WERI-Rb-1 (cell line): ENCODE measurements at regions not wholly inside any gene's neighbourhood (a gene's known extent, or its start where the extent isn't known, plus 50 kb on each side); places are given as distances from the start of the nearest gene placed in this dataset.

ENCODE experiments used
- DNase-seq: peaks from one replicate; pipeline ENCODE4 v3.0.0-alpha.2; 2020
- H3K27ac ChIP-seq: fragments of 250-450 bp; sonication (Bioruptor Pico); 2 replicates; pipeline ENCODE4 v1.5.1; 2020; ENCODE audit warnings: mild to moderate bottlenecking, moderate library complexity
- H3K27me3 ChIP-seq: fragments of 250-450 bp; sonication (Bioruptor Pico); 2 replicates; pipeline ENCODE4 v1.5.1; 2021; ENCODE audit warnings: mild to moderate bottlenecking, low read depth, moderate library complexity; ENCODE audit not compliant: insufficient read depth, severe bottlenecking
- H3K36me3 ChIP-seq: fragments of 250-450 bp; sonication (Bioruptor Pico); 2 replicates; pipeline ENCODE4 v1.5.1; 2020; ENCODE audit warnings: mild to moderate bottlenecking, moderate library complexity
- H3K4me3 ChIP-seq: 2 replicates; pipeline ENCODE4 v1.5.1; 2011; ENCODE audit warnings: low read depth, mild to moderate bottlenecking, control low read depth, low read length
- H3K9me3 ChIP-seq: fragments of 250-450 bp; sonication (Bioruptor Pico); 2 replicates; pipeline ENCODE4 v1.5.1; 2021; ENCODE audit warnings: mild to moderate bottlenecking, moderate library complexity; ENCODE audit not compliant: severe bottlenecking
- TF ChIP-seq, protein P1 (sequence below): IDR thresholded peaks from 2 replicates; pipeline ENCODE4 v1.5.1; 2011; ENCODE audit warnings: low read depth, mild to moderate bottlenecking, control low read depth, inconsistent platforms, low read length

DNA sequence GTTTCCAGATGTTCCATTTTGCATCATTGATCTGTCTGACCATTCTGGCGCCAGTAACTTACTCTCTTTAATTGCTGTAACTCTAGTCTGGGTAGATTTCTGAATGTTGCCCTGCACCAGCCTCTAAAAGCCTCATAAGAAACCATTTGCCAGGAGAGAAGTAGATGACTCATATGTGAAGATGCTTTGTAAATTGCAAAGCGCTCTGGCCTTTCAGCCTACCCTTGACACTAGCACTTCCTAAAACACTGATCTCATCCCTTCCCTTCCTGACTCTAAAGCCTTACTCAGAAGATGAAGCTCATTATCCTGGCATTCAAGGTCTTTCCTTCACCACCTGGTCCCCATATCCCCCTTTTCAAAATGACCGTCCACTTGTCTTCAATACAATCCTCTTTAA lies 193.2 kb upstream of the MEX3C start:
- H3K27me3 ChIP-seq: no peaks in the 10 kb centered on the region
- no peaks in the 10 kb centered on the region for H3K9me3 ChIP-seq
- H3K36me3 ChIP-seq: no peaks in the 10 kb centered on the region
- H3K4me3 ChIP-seq: no peak overlapping the region
- no peak overlapping the region for H3K27ac ChIP-seq
- TF ChIP-seq, protein P1, sequence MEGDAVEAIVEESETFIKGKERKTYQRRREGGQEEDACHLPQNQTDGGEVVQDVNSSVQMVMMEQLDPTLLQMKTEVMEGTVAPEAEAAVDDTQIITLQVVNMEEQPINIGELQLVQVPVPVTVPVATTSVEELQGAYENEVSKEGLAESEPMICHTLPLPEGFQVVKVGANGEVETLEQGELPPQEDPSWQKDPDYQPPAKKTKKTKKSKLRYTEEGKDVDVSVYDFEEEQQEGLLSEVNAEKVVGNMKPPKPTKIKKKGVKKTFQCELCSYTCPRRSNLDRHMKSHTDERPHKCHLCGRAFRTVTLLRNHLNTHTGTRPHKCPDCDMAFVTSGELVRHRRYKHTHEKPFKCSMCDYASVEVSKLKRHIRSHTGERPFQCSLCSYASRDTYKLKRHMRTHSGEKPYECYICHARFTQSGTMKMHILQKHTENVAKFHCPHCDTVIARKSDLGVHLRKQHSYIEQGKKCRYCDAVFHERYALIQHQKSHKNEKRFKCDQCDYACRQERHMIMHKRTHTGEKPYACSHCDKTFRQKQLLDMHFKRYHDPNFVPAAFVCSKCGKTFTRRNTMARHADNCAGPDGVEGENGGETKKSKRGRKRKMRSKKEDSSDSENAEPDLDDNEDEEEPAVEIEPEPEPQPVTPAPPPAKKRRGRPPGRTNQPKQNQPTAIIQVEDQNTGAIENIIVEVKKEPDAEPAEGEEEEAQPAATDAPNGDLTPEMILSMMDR: no peak
- DNase-seq: peak; percentile 22

DNA sequence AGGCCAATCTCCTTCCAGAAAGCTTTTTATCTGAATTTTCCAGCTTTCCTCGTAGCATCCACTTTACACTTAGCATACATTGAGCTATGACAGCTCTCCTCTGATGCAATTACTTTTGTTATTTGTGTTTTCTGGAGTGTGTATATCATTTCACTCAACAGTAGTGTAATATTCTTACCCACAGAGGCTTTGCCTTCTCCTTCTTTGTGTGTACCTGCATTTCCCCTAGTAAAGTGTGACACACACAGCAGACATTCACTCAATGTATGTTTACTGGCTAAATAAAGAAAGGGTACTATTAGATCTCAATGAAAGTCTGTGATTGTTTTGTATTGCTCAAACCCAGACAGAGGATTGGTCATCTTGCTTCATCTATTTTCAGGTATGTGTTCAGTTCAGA lies 193.7 kb upstream of the MEX3C start:
- Histone ChIP-seq H3K27ac (no peak overlapping the region), H3K9me3 (no peaks in the 10 kb centered on the region), H3K36me3 (no peaks in the 10 kb centered on the region), H3K27me3 (no peaks in the 10 kb centered on the region), H3K4me3 (no peak overlapping the region)
- TF ChIP-seq, protein P1: no peak
- no peak for DNase-seq

DNA sequence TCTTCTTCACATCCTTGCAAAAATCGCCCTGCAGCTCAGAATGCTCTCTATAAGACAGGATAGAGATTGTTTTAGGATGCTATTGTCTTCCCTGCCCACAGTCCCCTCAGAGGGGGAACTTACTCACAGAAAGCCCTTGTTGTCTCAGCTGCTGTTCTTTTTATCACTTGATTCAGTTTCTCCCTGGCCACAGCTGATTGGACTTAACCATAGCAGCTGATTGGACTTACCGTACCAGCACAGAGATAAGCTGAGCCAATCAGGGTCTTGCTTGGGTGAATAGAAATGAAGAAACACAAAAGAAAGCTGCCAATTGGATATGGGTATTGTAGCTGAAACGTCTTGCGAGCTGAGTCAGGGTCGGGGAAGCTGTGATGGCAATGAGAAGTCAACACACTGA lies 194.2 kb upstream of the MEX3C start:
- Histone ChIP-seq H3K36me3 (no peaks in the 10 kb centered on the region), H3K27me3 (no peaks in the 10 kb centered on the region), H3K27ac (no peak overlapping the region), H3K9me3 (no peaks in the 10 kb centered on the region), H3K4me3 (no peak overlapping the region)
- TF ChIP-seq, protein P1: no peak
- DNase-seq: no peak

DNA sequence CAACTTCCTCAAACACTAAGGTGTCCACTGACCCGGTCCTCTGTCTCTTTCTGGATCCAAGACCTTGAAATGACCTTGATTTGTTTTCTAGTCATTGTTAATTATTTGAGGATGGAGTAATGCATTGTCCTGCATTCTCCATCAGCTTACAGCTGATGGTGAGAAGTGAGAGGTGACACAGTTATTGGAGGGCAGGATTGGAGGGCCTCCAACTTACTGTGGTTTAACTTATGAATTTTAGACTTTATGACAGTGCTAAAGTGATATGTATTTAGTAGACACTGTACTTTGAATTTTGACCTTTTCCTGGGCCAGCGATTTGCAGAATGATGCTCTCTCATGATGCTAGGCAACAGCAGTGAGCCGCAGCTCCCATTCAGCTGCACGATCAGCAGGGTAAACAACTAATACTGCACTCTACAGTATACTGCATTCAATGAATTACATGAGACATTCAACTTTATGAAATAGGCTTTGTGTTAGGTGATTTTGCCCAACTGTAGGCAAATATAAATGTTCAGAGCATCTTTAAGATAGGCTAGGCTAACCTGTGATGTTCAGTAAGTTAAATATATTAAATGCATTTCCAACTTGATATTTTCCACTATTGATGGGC lies 200.0 kb upstream of the MEX3C start:
- Histone ChIP-seq H3K27me3 (no peaks in the 10 kb centered on the region), H3K4me3 (no peak overlapping the region), H3K9me3 (no peaks in the 10 kb centered on the region), H3K27ac (no peak overlapping the region), H3K36me3 (no peaks in the 10 kb centered on the region)
- TF ChIP-seq, protein P1: no peak
- no peak for DNase-seq

DNA sequence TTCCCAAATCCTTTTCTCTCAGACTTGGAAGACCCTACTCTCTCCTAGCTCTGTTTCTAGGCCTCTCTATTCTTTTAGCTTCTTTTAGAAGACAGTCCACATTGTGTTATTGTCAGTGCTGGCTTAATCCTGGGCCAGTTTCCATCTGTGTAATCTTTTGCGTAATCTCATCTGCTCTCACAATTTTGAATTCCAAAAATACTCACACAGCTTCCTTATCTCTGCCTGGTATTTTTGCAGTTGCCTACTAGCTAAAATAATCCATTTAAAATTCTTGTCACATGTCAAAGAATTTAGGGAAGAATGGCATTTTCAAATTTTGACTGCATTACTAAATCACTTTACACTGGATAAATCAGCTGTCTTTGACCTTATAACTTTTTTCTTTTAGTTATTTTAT lies 200.6 kb upstream of the MEX3C start:
- no peak overlapping the region for H3K4me3 ChIP-seq
- no peaks in the 10 kb centered on the region for H3K27me3 ChIP-seq
- H3K9me3 ChIP-seq: no peaks in the 10 kb centered on the region
- no peak for DNase-seq
- H3K36me3 ChIP-seq: no peaks in the 10 kb centered on the region
- TF ChIP-seq, protein P1: no peak
- no peak overlapping the region for H3K27ac ChIP-seq

DNA sequence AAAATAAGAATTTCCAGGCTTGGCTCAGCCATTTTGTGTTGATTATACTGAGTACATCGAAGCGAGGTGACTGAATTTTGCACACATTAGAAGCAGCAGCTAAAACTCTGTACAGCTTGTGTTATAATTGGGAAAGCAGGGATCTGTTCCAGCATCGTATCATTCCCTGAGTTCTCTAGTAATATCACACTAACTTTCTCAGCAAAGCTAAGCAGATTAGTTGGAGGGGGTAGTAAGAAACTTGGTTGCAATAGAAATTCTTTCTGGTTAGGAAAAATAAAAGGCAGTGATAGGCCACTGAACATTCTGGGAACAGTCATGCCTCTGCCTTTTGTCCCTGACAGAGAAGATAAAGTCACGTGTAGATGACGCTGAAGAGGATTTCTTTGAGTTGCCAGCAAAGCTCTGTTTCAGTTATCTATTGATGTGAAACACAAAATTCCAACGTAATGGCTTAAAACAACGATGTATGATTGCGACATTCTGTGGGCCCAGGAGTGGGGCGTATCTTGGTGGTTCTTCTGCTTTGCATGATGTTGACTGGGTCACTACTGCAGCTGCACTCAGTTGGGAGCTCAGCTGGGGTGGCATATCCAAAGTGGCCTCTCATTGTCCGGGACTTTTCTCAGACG lies 202.1 kb upstream of the MEX3C start:
- H3K4me3 ChIP-seq: no peak overlapping the region
- H3K27ac ChIP-seq: no peak overlapping the region
- H3K27me3 ChIP-seq: no peaks in the 10 kb centered on the region
- H3K9me3 ChIP-seq: no peaks in the 10 kb centered on the region
- DNase-seq: no peak
- TF ChIP-seq, protein P1: no peak
- H3K36me3 ChIP-seq: no peaks in the 10 kb centered on the region
